ENCODE measurements at regions not wholly inside any gene's neighbourhood (a gene's known extent, or its start where the extent isn't known, plus 50 kb on each side); places are given as distances from the start of the nearest gene placed in this dataset.

DNA sequence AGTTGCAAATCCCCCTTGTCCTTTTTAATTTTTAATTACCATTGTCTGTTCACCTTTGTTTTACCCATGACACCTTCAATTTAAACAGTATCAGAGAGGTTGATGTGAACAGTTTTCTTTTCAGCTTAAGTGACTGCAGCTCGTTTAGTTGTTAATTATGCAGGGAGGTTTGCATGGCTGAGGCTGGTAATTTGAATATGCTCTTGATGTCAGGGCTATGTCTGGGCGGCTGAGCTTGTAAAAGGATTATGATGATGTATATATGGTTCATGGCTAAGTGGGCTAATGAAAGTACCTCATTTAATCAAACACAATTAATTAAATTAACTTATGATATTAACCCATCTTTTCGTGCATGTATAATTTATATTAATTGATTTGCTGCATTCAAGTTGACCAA lies 822.1 kb downstream of the GALR1 start:
- Histone ChIP-seq H4K91ac (ENCODE audit: low read depth, low read length, poor library complexity) (no peak overlapping the region), H2BK120ac (ENCODE audit: low read depth, low read length) (no peak overlapping the region), H2BK15ac (ENCODE audit: low read length) (no peak overlapping the region), H3K4me2 (ENCODE audit: insufficient read depth, low read length, poor library complexity, severe bottlenecking) (no peak overlapping the region), H3K4me3 (ENCODE audit: low read length in 2 of 2) (no peak overlapping the region), H3K14ac (ENCODE audit: low read length) (no peak overlapping the region), H3K23ac (ENCODE audit: low read depth, low read length, poor library complexity) (no peak overlapping the region), H3K9ac (ENCODE audit: low read depth, low read length, poor library complexity) (no peak overlapping the region), H3K4me1 (ENCODE audit: control insufficient read depth in 2 of 2, insufficient read depth in 1 of 2, low read depth in 1 of 2, low read length in 2 of 2) (peaks cover 0 to 2% of the 10 kb centered on the region in 2 donors), H3K27ac (replicated peaks; ENCODE audit: low read length) (no peak overlapping the region), H3K27me3 (ENCODE audit: control insufficient read depth in 3 of 3, insufficient read depth in 3 of 3, low read depth in 1 of 3, low read length in 3 of 3) (peaks cover 0 to 18% (median 0%) of the 10 kb centered on the region in 3 experiments), H4K8ac (ENCODE audit: low read depth, low read length) (no peak overlapping the region), H3K79me1 (ENCODE audit: low read depth, low read length) (no peaks in the 10 kb centered on the region), H3K4ac (ENCODE audit: low read length) (no peak overlapping the region), H3K9me3 (replicated peaks in 1 of 2; ENCODE audit: control insufficient read depth in 2 of 2, insufficient read depth in 1 of 2, low read depth in 1 of 2, low read length in 2 of 2) (peaks cover 0 to 2% of the 10 kb centered on the region in 2 donors), H2BK5ac (ENCODE audit: low read length) (no peak overlapping the region), H2AFZ (ENCODE audit: low read length) (no peak overlapping the region), H3K18ac (ENCODE audit: low read length) (no peak overlapping the region), H2BK12ac (ENCODE audit: low read length) (no peak overlapping the region), H3K36me3 (replicated peaks in 1 of 2; ENCODE audit: control insufficient read depth in 2 of 2, insufficient read depth in 2 of 2, low read length in 2 of 2) (no peaks in the 10 kb centered on the region), H2AK5ac (ENCODE audit: low read depth, low read length) (no peak overlapping the region)
- no peak for DNase-seq (ENCODE audit: low spot score)
- WGBS, 2 donors (ENCODE audit: extremely low coverage in 2 of 2, insufficient read length in 2 of 2, insufficient replicate concordance in 1 of 2) = no CpG with 5 or more reads among the region's 3 CpGs

DNA sequence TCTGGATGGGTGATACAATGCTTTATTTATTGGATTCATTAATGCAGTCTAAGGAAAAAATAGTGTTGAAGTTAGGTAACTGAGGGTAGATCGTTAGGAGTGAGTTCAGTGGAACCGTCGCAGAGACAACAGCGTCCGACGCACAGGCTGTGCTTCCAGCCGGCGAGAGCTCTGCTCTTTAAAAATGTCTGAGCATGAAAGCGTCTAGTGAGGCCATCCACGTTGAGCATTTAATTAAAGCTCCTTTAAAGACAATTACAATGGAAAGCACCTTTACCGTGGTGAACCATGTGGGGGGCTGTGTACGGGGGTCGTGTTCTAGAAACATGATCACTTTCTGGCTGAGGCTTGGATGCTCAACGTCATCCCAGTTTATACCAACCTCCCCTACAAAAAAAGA lies 822.7 kb downstream of the GALR1 start:
- Histone ChIP-seq H3K27ac (replicated peaks; ENCODE audit: low read length) (no peak overlapping the region), H2AK5ac (ENCODE audit: low read depth, low read length) (no peak overlapping the region), H3K4me1 (ENCODE audit: control insufficient read depth in 2 of 2, insufficient read depth in 1 of 2, low read depth in 1 of 2, low read length in 2 of 2) (peaks cover 0 to 2% of the 10 kb centered on the region in 2 donors), H3K14ac (ENCODE audit: low read length) (no peak overlapping the region), H2AFZ (ENCODE audit: low read length) (no peak overlapping the region), H3K9me3 (replicated peaks in 1 of 2; ENCODE audit: control insufficient read depth in 2 of 2, insufficient read depth in 1 of 2, low read depth in 1 of 2, low read length in 2 of 2) (no peaks in the 10 kb centered on the region), H3K4me2 (ENCODE audit: insufficient read depth, low read length, poor library complexity, severe bottlenecking) (no peak overlapping the region), H3K23ac (ENCODE audit: low read depth, low read length, poor library complexity) (no peak overlapping the region), H4K91ac (ENCODE audit: low read depth, low read length, poor library complexity) (no peak overlapping the region), H3K18ac (ENCODE audit: low read length) (no peak overlapping the region), H3K9ac (ENCODE audit: low read depth, low read length, poor library complexity) (no peak overlapping the region), H2BK15ac (ENCODE audit: low read length) (no peak overlapping the region), H3K79me1 (ENCODE audit: low read depth, low read length) (no peaks in the 10 kb centered on the region), H2BK5ac (ENCODE audit: low read length) (no peak overlapping the region), H4K8ac (ENCODE audit: low read depth, low read length) (no peak overlapping the region), H2BK120ac (ENCODE audit: low read depth, low read length) (no peak overlapping the region), H3K4ac (ENCODE audit: low read length) (no peak overlapping the region), H2BK12ac (ENCODE audit: low read length) (no peak overlapping the region), H3K36me3 (replicated peaks in 1 of 2; ENCODE audit: control insufficient read depth in 2 of 2, insufficient read depth in 2 of 2, low read length in 2 of 2) (no peaks in the 10 kb centered on the region), H3K4me3 (ENCODE audit: low read length in 2 of 2) (no peak overlapping the region), H3K27me3 (ENCODE audit: control insufficient read depth in 3 of 3, insufficient read depth in 3 of 3, low read depth in 1 of 3, low read length in 3 of 3) (peaks cover 0 to 18% (median 0%) of the 10 kb centered on the region in 3 experiments)
- DNase-seq (ENCODE audit: low spot score) = no peak
- WGBS, 2 donors (ENCODE audit: extremely low coverage in 2 of 2, insufficient read length in 2 of 2, insufficient replicate concordance in 1 of 2) = no CpG with 5 or more reads among the region's 14 CpGs

DNA sequence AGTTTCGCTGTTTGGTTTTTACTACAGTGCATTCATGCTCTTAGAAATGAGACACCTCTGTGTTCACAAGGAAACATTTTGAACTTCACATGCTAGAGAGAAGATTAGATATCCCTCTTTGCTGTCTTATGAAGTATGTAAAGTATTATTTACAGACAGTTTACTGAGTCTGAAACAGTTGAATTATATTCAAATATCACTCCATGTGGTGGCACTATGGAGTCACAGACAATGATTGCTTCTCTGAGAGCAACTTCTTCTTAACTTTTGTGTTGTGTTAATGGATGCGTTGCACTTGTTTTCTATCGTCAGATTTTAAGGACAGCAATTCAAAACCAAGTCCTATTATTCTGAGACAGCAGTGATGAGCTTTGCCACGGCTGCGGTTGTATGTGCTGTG lies 823.6 kb downstream of the GALR1 start:
- Histone ChIP-seq H2BK15ac (ENCODE audit: low read length) (no peak overlapping the region), H4K91ac (ENCODE audit: low read depth, low read length, poor library complexity) (no peak overlapping the region), H3K9ac (ENCODE audit: low read depth, low read length, poor library complexity) (no peak overlapping the region), H3K18ac (ENCODE audit: low read length) (no peak overlapping the region), H3K27ac (replicated peaks; ENCODE audit: low read length) (no peak overlapping the region), H3K23ac (ENCODE audit: low read depth, low read length, poor library complexity) (no peak overlapping the region), H3K4me1 (ENCODE audit: control insufficient read depth in 2 of 2, insufficient read depth in 1 of 2, low read depth in 1 of 2, low read length in 2 of 2) (peaks cover 0 to 2% of the 10 kb centered on the region in 2 donors), H2BK5ac (ENCODE audit: low read length) (no peak overlapping the region), H2AK5ac (ENCODE audit: low read depth, low read length) (no peak overlapping the region), H3K14ac (ENCODE audit: low read length) (no peak overlapping the region), H3K36me3 (replicated peaks in 1 of 2; ENCODE audit: control insufficient read depth in 2 of 2, insufficient read depth in 2 of 2, low read length in 2 of 2) (no peaks in the 10 kb centered on the region), H2AFZ (ENCODE audit: low read length) (no peak overlapping the region), H3K9me3 (replicated peaks in 1 of 2; ENCODE audit: control insufficient read depth in 2 of 2, insufficient read depth in 1 of 2, low read depth in 1 of 2, low read length in 2 of 2) (no peaks in the 10 kb centered on the region), H3K4ac (ENCODE audit: low read length) (no peak overlapping the region), H3K79me1 (ENCODE audit: low read depth, low read length) (no peaks in the 10 kb centered on the region), H3K4me2 (ENCODE audit: insufficient read depth, low read length, poor library complexity, severe bottlenecking) (no peak overlapping the region), H4K8ac (ENCODE audit: low read depth, low read length) (no peak overlapping the region), H3K4me3 (ENCODE audit: low read length in 2 of 2) (no peak overlapping the region), H2BK12ac (ENCODE audit: low read length) (no peak overlapping the region), H3K27me3 (ENCODE audit: control insufficient read depth in 3 of 3, insufficient read depth in 3 of 3, low read depth in 1 of 3, low read length in 3 of 3) (peaks cover 0 to 18% (median 0%) of the 10 kb centered on the region in 3 experiments), H2BK120ac (ENCODE audit: low read depth, low read length) (no peak overlapping the region)
- no CpG with 5 or more reads among the region's 5 CpGs for WGBS, 2 donors (ENCODE audit: extremely low coverage in 2 of 2, insufficient read length in 2 of 2, insufficient replicate concordance in 1 of 2)
- DNase-seq (ENCODE audit: low spot score) = no peak

DNA sequence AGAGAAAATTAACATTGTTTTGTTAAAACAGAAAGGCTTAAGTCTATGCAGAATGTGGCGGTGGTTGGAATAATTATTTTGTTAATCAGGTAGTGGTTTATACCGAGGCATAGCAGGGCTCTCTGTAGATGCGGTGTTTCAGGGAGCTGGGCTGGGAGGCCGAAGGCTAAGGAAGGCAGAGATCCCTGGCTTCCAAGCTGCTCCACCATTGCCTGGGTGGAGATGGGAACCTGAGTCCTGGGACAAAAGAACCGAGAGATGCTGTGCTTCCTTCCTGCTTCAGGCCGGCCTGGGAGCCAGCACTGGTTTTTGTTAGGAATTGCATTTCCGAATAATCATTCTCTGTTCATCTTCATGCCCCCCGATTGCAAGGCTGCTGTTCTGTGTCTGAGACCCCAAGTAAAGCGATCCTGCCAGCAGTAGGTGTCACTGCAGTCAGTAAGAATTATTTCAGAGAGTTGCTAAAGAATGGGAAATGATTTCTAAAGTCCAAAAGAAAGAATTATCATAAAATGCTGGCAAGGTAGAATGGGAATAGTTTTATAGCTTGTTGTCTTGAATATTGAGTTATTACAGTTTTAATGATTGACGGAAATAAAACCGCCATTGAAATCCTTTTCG lies 824.9 kb downstream of the GALR1 start:
- H3K79me1 ChIP-seq (ENCODE audit: low read depth, low read length) = no peaks in the 10 kb centered on the region
- WGBS, 2 donors (ENCODE audit: extremely low coverage in 2 of 2, insufficient read length in 2 of 2, insufficient replicate concordance in 1 of 2) = no CpG with 5 or more reads among the region's 12 CpGs
- no peak for DNase-seq (ENCODE audit: low spot score)
- H2AFZ ChIP-seq (ENCODE audit: low read length) = no peak overlapping the region
- no peak overlapping the region for H3K23ac ChIP-seq (ENCODE audit: low read depth, low read length, poor library complexity)
- no peak overlapping the region for H2AK5ac ChIP-seq (ENCODE audit: low read depth, low read length)
- peaks cover 0 to 18% (median 0%) of the 10 kb centered on the region in 3 experiments for H3K27me3 ChIP-seq (ENCODE audit: control insufficient read depth in 3 of 3, insufficient read depth in 3 of 3, low read depth in 1 of 3, low read length in 3 of 3)
- H3K18ac ChIP-seq (ENCODE audit: low read length) = no peak overlapping the region
- no peak overlapping the region for H4K91ac ChIP-seq (ENCODE audit: low read depth, low read length, poor library complexity)
- H3K14ac ChIP-seq (ENCODE audit: low read length) = no peak overlapping the region
- H2BK120ac ChIP-seq (ENCODE audit: low read depth, low read length) = no peak overlapping the region
- H2BK5ac ChIP-seq (ENCODE audit: low read length) = no peak overlapping the region
- H3K4ac ChIP-seq (ENCODE audit: low read length) = no peak overlapping the region
- H3K4me2 ChIP-seq (ENCODE audit: insufficient read depth, low read length, poor library complexity, severe bottlenecking) = no peak overlapping the region
- H3K36me3 ChIP-seq (replicated peaks in 1 of 2; ENCODE audit: control insufficient read depth in 2 of 2, insufficient read depth in 2 of 2, low read length in 2 of 2) = no peaks in the 10 kb centered on the region
- no peak overlapping the region for H2BK15ac ChIP-seq (ENCODE audit: low read length)
- H4K8ac ChIP-seq (ENCODE audit: low read depth, low read length) = no peak overlapping the region
- H3K9me3 ChIP-seq (replicated peaks in 1 of 2; ENCODE audit: control insufficient read depth in 2 of 2, insufficient read depth in 1 of 2, low read depth in 1 of 2, low read length in 2 of 2) = no peaks in the 10 kb centered on the region
- H3K9ac ChIP-seq (ENCODE audit: low read depth, low read length, poor library complexity) = no peak overlapping the region
- no peak overlapping the region for H3K4me3 ChIP-seq (ENCODE audit: low read length in 2 of 2)
- no peak overlapping the region for H2BK12ac ChIP-seq (ENCODE audit: low read length)
- H3K27ac ChIP-seq (replicated peaks; ENCODE audit: low read length) = no peak overlapping the region
- peaks cover 0 to 2% of the 10 kb centered on the region in 2 donors for H3K4me1 ChIP-seq (ENCODE audit: control insufficient read depth in 2 of 2, insufficient read depth in 1 of 2, low read depth in 1 of 2, low read length in 2 of 2)

All from neuronal stem cell (in vitro differentiated cells).